WTC11 (cell line): ENCODE measurements at regions not wholly inside any gene's neighbourhood (a gene's known extent, or its start where the extent isn't known, plus 50 kb on each side); places are given as distances from the start of the nearest gene placed in this dataset.

Experiments used
- ATAC-seq: fragments of 200-7000 bp; cut with Tn5 transposase; 2 replicates; pipeline ENCODE4 v1.10.0; 2021; ENCODE audit warnings: mild to moderate bottlenecking, moderate library complexity
- CTCF ChIA-PET: fragments of 300-600 bp; sonication (Branson Sonifier 250); formaldehyde crosslinking; loops from one replicate; lab custom pipeline; 2021; ENCODE audit warnings: antibody characterized with exemption; lab: Charles Lee
- POLR2A ChIA-PET: fragments of 350-600 bp; sonication (Branson Sonifier 250); formaldehyde crosslinking; loops from one replicate; lab custom pipeline; 2021; ENCODE audit warnings: antibody characterized with exemption; lab: Charles Lee
- DNase-seq: peaks from one replicate; pipeline ENCODE4 v3.0.0; 2021; ENCODE audit warnings: low spot score
- H3K27ac Mint-ChIP-seq: 2 replicates; pipeline ENCODE4 v1.8.0; 2021; ENCODE audit warnings: mixed read lengths
- H3K27me3 Mint-ChIP-seq: 2 replicates; pipeline ENCODE4 v1.8.0; 2021; ENCODE audit warnings: low read depth, mild to moderate bottlenecking, moderate library complexity, mixed read lengths
- H3K36me3 Mint-ChIP-seq: 2 replicates; pipeline ENCODE4 v1.8.0; 2021; ENCODE audit warnings: mixed read lengths
- H3K4me1 Mint-ChIP-seq: 2 replicates; pipeline ENCODE4 v1.8.0; 2022; ENCODE audit warnings: mixed read lengths
- H3K4me3 Mint-ChIP-seq: 2 replicates; pipeline ENCODE4 v1.8.0; 2021; ENCODE audit warnings: mild to moderate bottlenecking, moderate library complexity, mixed read lengths
- H3K9me3 Mint-ChIP-seq: 2 replicates; pipeline ENCODE4 v1.8.0; 2021; ENCODE audit warnings: mixed read lengths
- CREB1 ChIP-seq: sonication (generic); formaldehyde crosslinking; IDR thresholded peaks from 2 replicates; pipeline ENCODE4 v1.8.0; 2023; ENCODE audit warnings: mild to moderate bottlenecking, missing genetic modification reagents
- ETV6 ChIP-seq: sonication (generic); formaldehyde crosslinking; IDR thresholded peaks from 2 replicates; pipeline ENCODE4 v1.8.1; 2022; ENCODE audit warnings: mild to moderate bottlenecking, missing genetic modification reagents
- FOXJ3 ChIP-seq: sonication (generic); formaldehyde crosslinking; IDR thresholded peaks from 2 replicates; pipeline ENCODE4 v1.9.0; 2021; ENCODE audit warnings: missing genetic modification reagents, mild to moderate bottlenecking, borderline replicate concordance
- FOXK1 ChIP-seq: sonication (generic); formaldehyde crosslinking; IDR thresholded peaks from 2 replicates; pipeline ENCODE4 v1.8.0; 2022; ENCODE audit warnings: mild to moderate bottlenecking, moderate library complexity, missing genetic modification reagents
- JAZF1 ChIP-seq: fragments of 250-450 bp; sonication (Bioruptor Pico); IDR thresholded peaks from 2 replicates; pipeline ENCODE4 v1.9.0; 2021; ENCODE audit warnings: moderate library complexity, mild to moderate bottlenecking, inconsistent platforms
- MXD4 ChIP-seq: fragments of 250-450 bp; sonication (Bioruptor Pico); IDR thresholded peaks from 2 replicates; pipeline ENCODE4 v1.8.0; 2021; ENCODE audit warnings: mild to moderate bottlenecking, moderate library complexity, borderline replicate concordance
- NFYB ChIP-seq: sonication (generic); formaldehyde crosslinking; conservative IDR thresholded peaks from 2 replicates; pipeline ENCODE4 v1.8.0; 2022; ENCODE audit warnings: low read depth, missing genetic modification reagents
- NR1H2 ChIP-seq: sonication (generic); formaldehyde crosslinking; IDR thresholded peaks from 2 replicates; pipeline ENCODE4 v1.9.0; 2021; ENCODE audit warnings: mild to moderate bottlenecking, moderate library complexity, missing genetic modification reagents
- TCF7 ChIP-seq: sonication (generic); formaldehyde crosslinking; IDR thresholded peaks from 2 replicates; pipeline ENCODE4 v1.8.0; 2022; ENCODE audit warnings: mild to moderate bottlenecking, low read depth, missing genetic modification reagents, moderate library complexity
- ZNF121 ChIP-seq: sonication (generic); formaldehyde crosslinking; IDR thresholded peaks from 2 replicates; pipeline ENCODE4 v1.8.0; 2023; ENCODE audit warnings: missing genetic modification reagents
- ZNF138 ChIP-seq: sonication (generic); formaldehyde crosslinking; conservative IDR thresholded peaks from 2 replicates; pipeline ENCODE4 v1.8.1; 2022; ENCODE audit warnings: mild to moderate bottlenecking, moderate library complexity, missing genetic modification reagents
- TF ChIP-seq, protein P1 (sequence below): fragments of 250-450 bp; sonication (Bioruptor Pico); IDR thresholded peaks from 2 replicates; pipeline ENCODE4 v1.9.0; 2021; ENCODE audit warnings: mild to moderate bottlenecking
- TF ChIP-seq, protein P2 (sequence below): sonication (generic); formaldehyde crosslinking; conservative IDR thresholded peaks from 2 replicates; pipeline ENCODE4 v1.8.1; 2022; ENCODE audit warnings: mild to moderate bottlenecking, missing genetic modification reagents
- TF ChIP-seq, protein P3 (sequence below): sonication (generic); formaldehyde crosslinking; IDR thresholded peaks from 2 replicates; pipeline ENCODE4 v1.8.1; 2023; ENCODE audit warnings: mild to moderate bottlenecking, missing genetic modification reagents, moderate library complexity
- TF ChIP-seq, protein P4 (sequence below): sonication (generic); formaldehyde crosslinking; IDR thresholded peaks from 2 replicates; pipeline ENCODE4 v1.8.1; 2022; ENCODE audit warnings: low read depth, mild to moderate bottlenecking, moderate library complexity, missing genetic modification reagents, borderline replicate concordance
- TF ChIP-seq, protein P5 (sequence below): sonication (generic); formaldehyde crosslinking; IDR thresholded peaks from 2 replicates; pipeline ENCODE4 v1.8.1; 2023; ENCODE audit warnings: mild to moderate bottlenecking, missing genetic modification reagents, borderline replicate concordance
- TF ChIP-seq, protein P6 (sequence below): sonication (generic); formaldehyde crosslinking; IDR thresholded peaks from 2 replicates; pipeline ENCODE4 v1.8.1; 2022; ENCODE audit warnings: missing genetic modification reagents, borderline replicate concordance
- TF ChIP-seq, protein P7 (sequence below): sonication (generic); formaldehyde crosslinking; IDR thresholded peaks from 2 replicates; pipeline ENCODE4 v1.8.0; 2023; ENCODE audit warnings: mild to moderate bottlenecking, missing genetic modification reagents
- TF ChIP-seq, protein P8 (sequence below): sonication (generic); formaldehyde crosslinking; IDR thresholded peaks from 2 replicates; pipeline ENCODE4 v1.8.1; 2023; ENCODE audit warnings: mild to moderate bottlenecking, missing genetic modification reagents
- TF ChIP-seq, protein P9 (sequence below): fragments of 250-450 bp; sonication (Bioruptor Pico); conservative IDR thresholded peaks from 2 replicates; pipeline ENCODE4 v1.9.0; 2021; ENCODE audit warnings: mild to moderate bottlenecking

DNA sequence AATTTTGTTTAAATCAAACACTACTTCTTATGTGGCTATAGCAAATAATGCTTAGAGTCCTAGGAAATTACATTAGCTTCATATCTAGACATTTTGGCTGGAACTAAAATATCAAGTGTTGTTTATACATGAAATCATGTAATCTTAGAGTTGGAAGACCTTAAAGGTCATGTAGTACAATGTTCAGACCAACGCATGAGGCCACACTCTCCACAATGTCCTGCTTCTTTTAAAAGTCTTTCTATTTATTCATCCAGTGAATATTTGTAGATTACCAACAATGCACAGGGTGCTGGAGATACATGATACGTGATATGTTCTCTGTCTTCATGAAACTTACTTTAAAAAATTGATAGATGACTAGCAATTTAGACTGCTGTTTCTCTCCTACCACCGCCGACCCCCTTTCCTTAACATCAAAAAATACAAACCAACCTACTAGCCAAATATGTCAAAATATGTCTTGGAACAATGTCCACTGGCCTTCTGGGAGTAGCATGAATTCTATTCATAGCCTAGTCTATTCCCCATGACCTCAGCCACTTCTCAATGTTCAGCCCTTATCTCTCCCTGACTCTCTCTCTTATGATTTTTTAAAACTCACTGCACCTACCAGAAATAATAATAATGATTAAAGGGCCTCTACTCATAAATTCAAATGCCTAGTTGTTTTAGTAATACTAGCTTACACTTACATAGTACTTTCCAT lies 59.5 kb upstream of the CAV2 start (continued):
- TF ChIP-seq, protein P1, sequence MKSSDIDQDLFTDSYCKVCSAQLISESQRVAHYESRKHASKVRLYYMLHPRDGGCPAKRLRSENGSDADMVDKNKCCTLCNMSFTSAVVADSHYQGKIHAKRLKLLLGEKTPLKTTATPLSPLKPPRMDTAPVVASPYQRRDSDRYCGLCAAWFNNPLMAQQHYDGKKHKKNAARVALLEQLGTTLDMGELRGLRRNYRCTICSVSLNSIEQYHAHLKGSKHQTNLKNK, result no peak
- TF ChIP-seq, protein P2, sequence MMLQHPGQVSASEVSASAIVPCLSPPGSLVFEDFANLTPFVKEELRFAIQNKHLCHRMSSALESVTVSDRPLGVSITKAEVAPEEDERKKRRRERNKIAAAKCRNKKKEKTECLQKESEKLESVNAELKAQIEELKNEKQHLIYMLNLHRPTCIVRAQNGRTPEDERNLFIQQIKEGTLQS (CRISPR knock-in tag), result no peak
- no peak for TF ChIP-seq FOXJ3 (CRISPR knock-in tag)
- TF ChIP-seq, protein P3, sequence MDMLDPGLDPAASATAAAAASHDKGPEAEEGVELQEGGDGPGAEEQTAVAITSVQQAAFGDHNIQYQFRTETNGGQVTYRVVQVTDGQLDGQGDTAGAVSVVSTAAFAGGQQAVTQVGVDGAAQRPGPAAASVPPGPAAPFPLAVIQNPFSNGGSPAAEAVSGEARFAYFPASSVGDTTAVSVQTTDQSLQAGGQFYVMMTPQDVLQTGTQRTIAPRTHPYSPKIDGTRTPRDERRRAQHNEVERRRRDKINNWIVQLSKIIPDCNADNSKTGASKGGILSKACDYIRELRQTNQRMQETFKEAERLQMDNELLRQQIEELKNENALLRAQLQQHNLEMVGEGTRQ (CRISPR knock-in tag), result no peak
- no peak for TF ChIP-seq MXD4 (CRISPR knock-in tag)
- TF ChIP-seq NFYB (CRISPR knock-in tag), result no peak

DNA sequence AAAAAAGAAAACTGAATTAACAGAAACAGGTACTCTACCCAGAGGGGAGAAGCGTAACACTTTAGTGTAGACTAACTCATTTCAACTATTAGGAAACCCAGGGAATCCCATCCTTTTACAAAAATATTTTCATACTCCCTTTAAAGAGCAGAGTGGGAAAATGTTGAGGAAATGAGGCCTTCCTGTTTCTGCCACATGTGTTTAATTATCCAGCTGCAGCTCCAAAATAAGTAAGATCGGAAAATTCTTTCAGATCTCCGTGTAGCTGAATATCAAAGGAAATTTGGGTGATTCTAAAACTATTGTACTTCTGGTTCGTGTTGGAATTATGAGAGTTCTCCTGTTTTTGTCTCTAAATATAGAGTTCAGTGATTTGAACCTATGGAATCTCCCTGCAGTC lies 58.0 kb upstream of the CAV2 start:
- Mint-ChIP-seq H3K4me1 (no peaks in the 10 kb centered on the region; the same call in 1 of the 2 replicates), H3K9me3 (no peaks in the 10 kb centered on the region), H3K36me3 (no peaks in the 10 kb centered on the region), H3K4me3 (no peak overlapping the region), H3K27me3 (no peaks in the 10 kb centered on the region), H3K27ac (no peak overlapping the region)
- DNase-seq, result no peak
- ChIA-PET CTCF (interaction anchor here (1.4 kb wide), 1 partner anchor 11 kb away, joined by 4 read pairs; no protein-coding TSS in a partner anchor), POLR2A (no interaction called here)
- ATAC-seq, result no peak
- TF ChIP-seq, protein P4, sequence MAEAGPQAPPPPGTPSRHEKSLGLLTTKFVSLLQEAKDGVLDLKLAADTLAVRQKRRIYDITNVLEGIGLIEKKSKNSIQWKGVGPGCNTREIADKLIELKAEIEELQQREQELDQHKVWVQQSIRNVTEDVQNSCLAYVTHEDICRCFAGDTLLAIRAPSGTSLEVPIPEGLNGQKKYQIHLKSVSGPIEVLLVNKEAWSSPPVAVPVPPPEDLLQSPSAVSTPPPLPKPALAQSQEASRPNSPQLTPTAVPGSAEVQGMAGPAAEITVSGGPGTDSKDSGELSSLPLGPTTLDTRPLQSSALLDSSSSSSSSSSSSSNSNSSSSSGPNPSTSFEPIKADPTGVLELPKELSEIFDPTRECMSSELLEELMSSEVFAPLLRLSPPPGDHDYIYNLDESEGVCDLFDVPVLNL (CRISPR knock-in tag), result no peak
- no peak for TF ChIP-seq TCF7
- no peak for TF ChIP-seq ZNF121 (CRISPR knock-in tag)
- TF ChIP-seq, protein P5, sequence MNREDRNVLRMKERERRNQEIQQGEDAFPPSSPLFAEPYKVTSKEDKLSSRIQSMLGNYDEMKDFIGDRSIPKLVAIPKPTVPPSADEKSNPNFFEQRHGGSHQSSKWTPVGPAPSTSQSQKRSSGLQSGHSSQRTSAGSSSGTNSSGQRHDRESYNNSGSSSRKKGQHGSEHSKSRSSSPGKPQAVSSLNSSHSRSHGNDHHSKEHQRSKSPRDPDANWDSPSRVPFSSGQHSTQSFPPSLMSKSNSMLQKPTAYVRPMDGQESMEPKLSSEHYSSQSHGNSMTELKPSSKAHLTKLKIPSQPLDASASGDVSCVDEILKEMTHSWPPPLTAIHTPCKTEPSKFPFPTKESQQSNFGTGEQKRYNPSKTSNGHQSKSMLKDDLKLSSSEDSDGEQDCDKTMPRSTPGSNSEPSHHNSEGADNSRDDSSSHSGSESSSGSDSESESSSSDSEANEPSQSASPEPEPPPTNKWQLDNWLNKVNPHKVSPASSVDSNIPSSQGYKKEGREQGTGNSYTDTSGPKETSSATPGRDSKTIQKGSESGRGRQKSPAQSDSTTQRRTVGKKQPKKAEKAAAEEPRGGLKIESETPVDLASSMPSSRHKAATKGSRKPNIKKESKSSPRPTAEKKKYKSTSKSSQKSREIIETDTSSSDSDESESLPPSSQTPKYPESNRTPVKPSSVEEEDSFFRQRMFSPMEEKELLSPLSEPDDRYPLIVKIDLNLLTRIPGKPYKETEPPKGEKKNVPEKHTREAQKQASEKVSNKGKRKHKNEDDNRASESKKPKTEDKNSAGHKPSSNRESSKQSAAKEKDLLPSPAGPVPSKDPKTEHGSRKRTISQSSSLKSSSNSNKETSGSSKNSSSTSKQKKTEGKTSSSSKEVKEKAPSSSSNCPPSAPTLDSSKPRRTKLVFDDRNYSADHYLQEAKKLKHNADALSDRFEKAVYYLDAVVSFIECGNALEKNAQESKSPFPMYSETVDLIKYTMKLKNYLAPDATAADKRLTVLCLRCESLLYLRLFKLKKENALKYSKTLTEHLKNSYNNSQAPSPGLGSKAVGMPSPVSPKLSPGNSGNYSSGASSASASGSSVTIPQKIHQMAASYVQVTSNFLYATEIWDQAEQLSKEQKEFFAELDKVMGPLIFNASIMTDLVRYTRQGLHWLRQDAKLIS (CRISPR knock-in tag), result no peak
- TF ChIP-seq, protein P6, sequence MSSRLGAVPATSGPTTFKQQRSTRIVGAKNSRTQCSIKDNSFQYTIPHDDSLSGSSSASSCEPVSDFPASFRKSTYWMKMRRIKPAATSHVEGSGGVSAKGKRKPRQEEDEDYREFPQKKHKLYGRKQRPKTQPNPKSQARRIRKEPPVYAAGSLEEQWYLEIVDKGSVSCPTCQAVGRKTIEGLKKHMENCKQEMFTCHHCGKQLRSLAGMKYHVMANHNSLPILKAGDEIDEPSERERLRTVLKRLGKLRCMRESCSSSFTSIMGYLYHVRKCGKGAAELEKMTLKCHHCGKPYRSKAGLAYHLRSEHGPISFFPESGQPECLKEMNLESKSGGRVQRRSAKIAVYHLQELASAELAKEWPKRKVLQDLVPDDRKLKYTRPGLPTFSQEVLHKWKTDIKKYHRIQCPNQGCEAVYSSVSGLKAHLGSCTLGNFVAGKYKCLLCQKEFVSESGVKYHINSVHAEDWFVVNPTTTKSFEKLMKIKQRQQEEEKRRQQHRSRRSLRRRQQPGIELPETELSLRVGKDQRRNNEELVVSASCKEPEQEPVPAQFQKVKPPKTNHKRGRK (CRISPR knock-in tag), result no peak
- TF ChIP-seq ZNF138 (CRISPR knock-in tag), result no peak
- TF ChIP-seq, protein P7, sequence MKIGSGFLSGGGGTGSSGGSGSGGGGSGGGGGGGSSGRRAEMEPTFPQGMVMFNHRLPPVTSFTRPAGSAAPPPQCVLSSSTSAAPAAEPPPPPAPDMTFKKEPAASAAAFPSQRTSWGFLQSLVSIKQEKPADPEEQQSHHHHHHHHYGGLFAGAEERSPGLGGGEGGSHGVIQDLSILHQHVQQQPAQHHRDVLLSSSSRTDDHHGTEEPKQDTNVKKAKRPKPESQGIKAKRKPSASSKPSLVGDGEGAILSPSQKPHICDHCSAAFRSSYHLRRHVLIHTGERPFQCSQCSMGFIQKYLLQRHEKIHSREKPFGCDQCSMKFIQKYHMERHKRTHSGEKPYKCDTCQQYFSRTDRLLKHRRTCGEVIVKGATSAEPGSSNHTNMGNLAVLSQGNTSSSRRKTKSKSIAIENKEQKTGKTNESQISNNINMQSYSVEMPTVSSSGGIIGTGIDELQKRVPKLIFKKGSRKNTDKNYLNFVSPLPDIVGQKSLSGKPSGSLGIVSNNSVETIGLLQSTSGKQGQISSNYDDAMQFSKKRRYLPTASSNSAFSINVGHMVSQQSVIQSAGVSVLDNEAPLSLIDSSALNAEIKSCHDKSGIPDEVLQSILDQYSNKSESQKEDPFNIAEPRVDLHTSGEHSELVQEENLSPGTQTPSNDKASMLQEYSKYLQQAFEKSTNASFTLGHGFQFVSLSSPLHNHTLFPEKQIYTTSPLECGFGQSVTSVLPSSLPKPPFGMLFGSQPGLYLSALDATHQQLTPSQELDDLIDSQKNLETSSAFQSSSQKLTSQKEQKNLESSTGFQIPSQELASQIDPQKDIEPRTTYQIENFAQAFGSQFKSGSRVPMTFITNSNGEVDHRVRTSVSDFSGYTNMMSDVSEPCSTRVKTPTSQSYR (CRISPR knock-in tag), result no peak
- TF ChIP-seq FOXK1 (CRISPR knock-in tag), result no peak
- TF ChIP-seq NR1H2 (CRISPR knock-in tag), result no peak
- TF ChIP-seq JAZF1, result no peak
- TF ChIP-seq CREB1 (CRISPR knock-in tag), result no peak
- TF ChIP-seq ETV6, result no peak
- TF ChIP-seq, protein P8, sequence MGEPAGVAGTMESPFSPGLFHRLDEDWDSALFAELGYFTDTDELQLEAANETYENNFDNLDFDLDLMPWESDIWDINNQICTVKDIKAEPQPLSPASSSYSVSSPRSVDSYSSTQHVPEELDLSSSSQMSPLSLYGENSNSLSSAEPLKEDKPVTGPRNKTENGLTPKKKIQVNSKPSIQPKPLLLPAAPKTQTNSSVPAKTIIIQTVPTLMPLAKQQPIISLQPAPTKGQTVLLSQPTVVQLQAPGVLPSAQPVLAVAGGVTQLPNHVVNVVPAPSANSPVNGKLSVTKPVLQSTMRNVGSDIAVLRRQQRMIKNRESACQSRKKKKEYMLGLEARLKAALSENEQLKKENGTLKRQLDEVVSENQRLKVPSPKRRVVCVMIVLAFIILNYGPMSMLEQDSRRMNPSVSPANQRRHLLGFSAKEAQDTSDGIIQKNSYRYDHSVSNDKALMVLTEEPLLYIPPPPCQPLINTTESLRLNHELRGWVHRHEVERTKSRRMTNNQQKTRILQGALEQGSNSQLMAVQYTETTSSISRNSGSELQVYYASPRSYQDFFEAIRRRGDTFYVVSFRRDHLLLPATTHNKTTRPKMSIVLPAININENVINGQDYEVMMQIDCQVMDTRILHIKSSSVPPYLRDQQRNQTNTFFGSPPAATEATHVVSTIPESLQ (CRISPR knock-in tag), result no peak
- TF ChIP-seq, protein P9, sequence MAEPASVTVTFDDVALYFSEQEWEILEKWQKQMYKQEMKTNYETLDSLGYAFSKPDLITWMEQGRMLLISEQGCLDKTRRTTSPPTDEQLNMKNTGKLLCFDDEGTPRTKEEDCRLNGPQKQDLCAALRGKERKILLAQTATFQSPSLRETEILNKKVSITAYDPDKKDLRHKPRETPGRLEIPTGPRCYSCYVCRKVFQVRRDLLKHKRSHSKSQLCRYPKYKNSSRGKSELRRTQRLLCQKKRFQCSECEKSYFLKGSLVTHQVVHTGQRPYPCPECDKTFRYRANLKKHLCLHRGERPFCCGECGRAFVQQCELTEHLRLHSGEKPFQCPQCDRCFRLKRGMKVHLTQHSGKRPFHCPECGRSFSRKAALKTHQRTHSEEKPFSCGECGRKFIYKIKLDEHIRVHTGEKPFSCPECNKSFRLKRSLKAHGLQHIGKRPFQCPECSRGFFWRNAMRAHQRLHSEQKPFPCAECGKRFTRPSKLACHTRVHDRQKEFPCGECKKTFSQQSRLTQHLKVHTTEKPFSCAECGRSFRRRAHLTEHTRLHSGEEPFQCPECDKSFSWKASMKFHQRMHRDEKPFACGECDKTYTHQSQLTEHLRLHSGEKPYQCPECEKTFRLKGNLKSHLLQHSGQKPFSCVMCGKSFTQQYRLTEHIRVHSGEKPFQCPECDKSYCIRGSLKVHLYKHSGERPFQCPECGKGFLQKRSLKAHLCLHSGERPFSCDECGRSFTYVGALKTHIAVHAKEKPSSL, result no peak
